SK-N-SH treated with all-trans-retinoic acid at 6 μM for 48 hours (cell line): ENCODE measurements at regions not wholly inside any gene's neighbourhood (a gene's known extent, or its start where the extent isn't known, plus 50 kb on each side); places are given as distances from the start of the nearest gene placed in this dataset.

ENCODE experiments used
- BACH2 ChIP-seq: fragments of 250-450 bp; sonication (Bioruptor Pico); IDR thresholded peaks from 2 replicates; pipeline ENCODE4 v1.9.0; 2021; ENCODE audit warnings: mild to moderate bottlenecking, borderline replicate concordance
- CREB5 ChIP-seq: fragments of 250-450 bp; sonication (Bioruptor Pico); IDR thresholded peaks from 2 replicates; pipeline ENCODE4 v1.5.1; 2020; ENCODE audit warnings: low read depth, mild to moderate bottlenecking, moderate library complexity
- GLIS3 ChIP-seq: fragments of 250-450 bp; sonication (Bioruptor Pico); IDR thresholded peaks from 2 replicates; pipeline ENCODE4 v1.5.0; 2020; ENCODE audit warnings: mild to moderate bottlenecking, moderate library complexity
- PATZ1 ChIP-seq: fragments of 250-450 bp; sonication (Bioruptor Pico); IDR thresholded peaks from 2 replicates; pipeline ENCODE4 v1.8.0; 2020; ENCODE audit warnings: mild to moderate bottlenecking, moderate library complexity, borderline replicate concordance
- PPARA ChIP-seq: fragments of 250-450 bp; sonication (Bioruptor Pico); IDR thresholded peaks from 2 replicates; pipeline ENCODE4 v1.5.0; 2020; ENCODE audit warnings: mild to moderate bottlenecking, borderline replicate concordance
- RARB ChIP-seq: fragments of 250-450 bp; sonication (Bioruptor Pico); IDR thresholded peaks from 2 replicates; pipeline ENCODE4 v1.8.0; 2021; ENCODE audit warnings: mild to moderate bottlenecking, moderate library complexity
- SNAI2 ChIP-seq: fragments of 250-450 bp; sonication (Bioruptor Pico); IDR thresholded peaks from 2 replicates; pipeline ENCODE4 v1.5.0; 2020; ENCODE audit warnings: mild to moderate bottlenecking, moderate library complexity
- ZNF565 ChIP-seq: fragments of 450-650 bp; formaldehyde crosslinking; conservative IDR thresholded peaks from 2 replicates; pipeline ENCODE4 v1.5.0; 2020; ENCODE audit warnings: low read depth, mild to moderate bottlenecking, moderate library complexity
- ZNF70 ChIP-seq: fragments of 450-650 bp; formaldehyde crosslinking; IDR thresholded peaks from 2 replicates; pipeline ENCODE4 v1.5.0; 2020; ENCODE audit warnings: mild to moderate bottlenecking, moderate library complexity

GRCh38 chr6:146876271-146877151 is 277.7 kb downstream of the ADGB start:
- TF ChIP-seq GLIS3 (CRISPR knock-in tag) (peak; percentile 48; the same call in 1 of the 2 replicates), RARB (CRISPR knock-in tag) (no peak), PATZ1 (CRISPR knock-in tag) (no peak), BACH2 (CRISPR knock-in tag) (no peak), ZNF70 (CRISPR knock-in tag) (no peak), PPARA (CRISPR knock-in tag) (no peak), CREB5 (CRISPR knock-in tag) (no peak), ZNF565 (CRISPR knock-in tag) (no peak), SNAI2 (CRISPR knock-in tag) (no peak)
